Brain microvascular endothelial cell (primary cell): ENCODE measurements at regions not wholly inside any gene's neighbourhood (a gene's known extent, or its start where the extent isn't known, plus 50 kb on each side); places are given as distances from the start of the nearest gene placed in this dataset.

Source experiments
- DNase-seq: peaks from one replicate; pipeline ENCODE4 v3.0.0-alpha.2; 2020
- H3K27ac ChIP-seq: fragments of 250-450 bp; sonication (Bioruptor Pico); 2 replicates; pipeline ENCODE4 v1.5.1; 2020; ENCODE audit warnings: mild to moderate bottlenecking, moderate library complexity
- H3K27me3 ChIP-seq: fragments of 250-450 bp; sonication (Bioruptor Pico); replicated peaks from 2 replicates; pipeline ENCODE4 v1.5.1; 2020; ENCODE audit warnings: mild to moderate bottlenecking
- H3K36me3 ChIP-seq: fragments of 250-450 bp; sonication (Bioruptor Pico); replicated peaks from 2 replicates; pipeline ENCODE4 v1.5.1; 2020; ENCODE audit warnings: mild to moderate bottlenecking
- H3K4me3 ChIP-seq: 2 replicates; pipeline ENCODE4 v1.5.1; 2011; ENCODE audit warnings: low read depth, mild to moderate bottlenecking, control low read depth, low read length, moderate library complexity
- CTCF ChIP-seq: IDR thresholded peaks from 2 replicates; pipeline ENCODE4 v1.5.1; 2011; ENCODE audit warnings: low read depth, mild to moderate bottlenecking, moderate library complexity, low read length, control low read depth, inconsistent platforms; ENCODE audit errors: missing control alignments
- in situ Hi-C: cut with HindIII; loops from 2 replicates; pipeline ENCODE4 v1.10.0; 2017; ENCODE audit warnings: low sequenced_read_pairs, low pct_ligation_motif_present

DNA sequence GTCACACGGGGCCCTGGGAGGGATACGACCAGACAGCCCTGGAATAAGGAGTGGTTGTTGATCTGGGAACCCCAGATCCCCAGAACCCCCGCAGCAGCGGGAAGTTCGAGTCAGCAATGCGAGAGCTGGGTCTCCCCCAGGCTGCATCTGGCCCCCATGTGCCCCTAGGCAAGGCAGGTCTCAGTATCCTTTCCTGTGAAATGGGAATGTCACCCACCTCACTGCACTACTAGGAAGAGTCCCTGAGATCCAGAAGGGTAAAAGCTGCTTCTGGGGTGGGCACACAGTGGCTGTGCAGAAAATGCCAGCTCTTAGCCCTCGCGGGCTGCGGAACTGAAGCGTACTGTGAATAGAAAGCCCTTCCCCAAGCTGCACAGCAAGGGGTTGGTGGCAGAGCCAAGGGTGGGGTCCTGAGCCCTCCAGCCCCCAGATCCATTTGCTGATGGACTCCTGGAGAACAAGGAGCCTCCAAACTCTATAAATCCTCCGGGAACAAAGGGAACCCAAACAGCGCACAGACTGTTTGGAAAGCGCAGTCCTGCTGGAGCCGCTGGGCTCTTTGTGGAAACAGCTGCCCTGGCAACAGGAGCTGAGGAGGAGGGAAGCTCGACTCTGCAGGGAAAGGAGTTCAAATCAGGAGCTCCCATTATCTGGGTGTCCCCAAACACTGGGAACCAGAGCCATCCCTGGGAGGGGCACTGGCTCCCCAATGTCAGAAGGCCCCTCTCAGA lies 68.2 kb upstream of the SHISAL1 start:
- Histone ChIP-seq H3K4me3 (no peak overlapping the region), H3K36me3 (no peaks in the 10 kb centered on the region), H3K27ac (no peak overlapping the region), H3K27me3 (peaks cover 28% of the 10 kb centered on the region)
- in situ Hi-C loops = no loop called here
- TF ChIP-seq CTCF = no peak
- no peak for DNase-seq

- TF ChIP-seq CTCF = no peak
- Histone ChIP-seq H3K27ac (no peak overlapping the region), H3K36me3 (no peaks in the 10 kb centered on the region), H3K4me3 (no peak overlapping the region), H3K27me3 (peaks cover 28% of the 10 kb centered on the region)
- in situ Hi-C loops = no loop called here
- no peak for DNase-seq
Measured at GRCh38 chr22:44379817-44380755, 67.3 kb upstream of the SHISAL1 start.

DNA sequence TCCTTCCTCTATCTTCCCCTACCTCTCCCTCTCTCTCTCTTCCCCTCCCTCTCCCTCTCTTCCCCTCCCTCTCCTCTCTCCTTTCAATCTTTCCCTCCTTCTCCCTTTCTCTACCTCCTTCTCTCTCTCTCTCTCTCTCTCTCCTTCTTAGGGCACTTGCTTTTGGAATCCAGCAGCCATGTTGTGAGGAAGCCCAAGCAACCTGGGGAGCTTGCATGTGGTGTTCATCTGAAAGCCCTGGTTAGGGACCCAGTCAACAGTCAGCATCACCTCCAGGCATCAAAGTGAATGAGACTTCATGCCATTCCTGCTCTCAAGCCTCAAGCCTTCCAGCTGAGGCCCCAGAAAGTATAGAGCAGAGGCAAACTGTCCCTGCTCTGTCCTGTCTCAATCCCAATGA lies 65.6 kb upstream of the SHISAL1 start:
- in situ Hi-C loops = no loop called here
- TF ChIP-seq CTCF = no peak
- Histone ChIP-seq H3K27ac (no peak overlapping the region), H3K36me3 (no peaks in the 10 kb centered on the region), H3K4me3 (no peak overlapping the region), H3K27me3 (peaks cover 24% of the 10 kb centered on the region)
- DNase-seq = no peak

DNA sequence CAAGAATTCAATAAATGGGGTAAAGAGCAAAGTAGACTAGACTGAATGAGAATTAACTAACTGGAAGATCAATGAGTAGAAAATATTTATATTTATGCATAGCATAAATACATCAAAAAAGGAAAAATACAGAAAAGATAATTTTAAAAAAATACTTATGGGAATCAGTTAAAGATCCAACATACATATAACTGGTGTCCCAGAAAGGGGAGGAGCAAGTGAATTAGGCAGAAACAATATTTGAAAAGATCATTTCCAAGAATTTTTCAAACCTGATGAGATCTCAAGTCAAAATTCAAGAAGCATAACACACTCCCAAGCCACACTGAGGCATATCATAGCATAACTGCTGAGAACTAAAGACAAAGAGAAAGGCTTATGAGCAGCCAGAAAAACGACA lies 62.7 kb upstream of the SHISAL1 start:
- Histone ChIP-seq H3K36me3 (no peaks in the 10 kb centered on the region), H3K4me3 (no peak overlapping the region), H3K27ac (no peak overlapping the region), H3K27me3 (no peaks in the 10 kb centered on the region)
- no peak for TF ChIP-seq CTCF
- in situ Hi-C loops = no loop called here
- DNase-seq = no peak

DNA sequence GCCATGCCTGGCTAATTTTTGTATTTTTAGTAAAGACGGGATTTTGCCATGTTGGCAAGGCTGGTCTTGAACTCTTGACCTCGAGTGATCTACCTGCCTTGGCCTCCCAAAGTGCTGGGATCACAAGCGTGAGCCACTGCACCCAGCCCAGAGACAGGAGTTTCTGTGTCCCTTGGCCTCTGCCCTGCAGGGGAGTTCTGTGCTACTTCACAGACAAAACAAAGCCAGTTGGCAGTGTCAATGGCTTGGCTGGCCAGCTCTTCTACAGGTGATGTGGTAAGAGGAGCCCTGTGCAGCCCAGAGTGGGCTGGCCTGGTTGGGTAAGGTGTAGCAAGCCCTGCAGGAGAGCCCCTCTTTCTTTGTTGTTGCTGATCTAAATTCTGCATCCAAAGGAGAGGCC lies 60.5 kb upstream of the SHISAL1 start:
- no peak for DNase-seq
- H3K4me3 ChIP-seq = no peak overlapping the region
- in situ Hi-C loops = no loop called here
- no peaks in the 10 kb centered on the region for H3K36me3 ChIP-seq
- no peaks in the 10 kb centered on the region for H3K27me3 ChIP-seq
- no peak for TF ChIP-seq CTCF
- no peak overlapping the region for H3K27ac ChIP-seq
